LoVo (cell line): ENCODE measurements at regions not wholly inside any gene's neighbourhood (a gene's known extent, or its start where the extent isn't known, plus 50 kb on each side); places are given as distances from the start of the nearest gene placed in this dataset.
"Not testable (repeated sequence)": the region's sequence is repeated elsewhere in the genome, so short reads cannot be mapped to it uniquely, and the experiment has no call there.

Experiments used
- DNase-seq: peaks from one replicate; pipeline ENCODE4 v3.0.0-alpha.2; 2016; ENCODE audit warnings: low spot score

DNA sequence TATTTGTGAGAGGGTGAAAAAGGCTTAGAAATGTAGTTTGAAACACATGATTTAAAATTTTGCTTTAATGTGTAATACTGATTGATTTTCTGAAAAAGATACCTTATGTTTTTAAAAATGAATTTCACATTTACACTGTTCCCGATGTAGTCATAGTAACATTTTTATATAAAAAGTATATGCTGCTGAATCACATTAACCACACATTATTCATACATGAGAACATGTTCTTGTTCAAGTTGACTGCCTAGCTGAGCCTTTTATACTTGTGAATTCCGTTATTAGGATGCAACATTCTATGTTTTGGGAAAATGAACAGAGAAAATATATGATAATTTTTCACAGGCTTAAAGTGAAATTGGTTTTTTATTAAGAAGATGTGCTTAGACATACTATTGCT is 461.1 kb upstream of the NUDT12 start:
- DNase-seq, result no peak

DNA sequence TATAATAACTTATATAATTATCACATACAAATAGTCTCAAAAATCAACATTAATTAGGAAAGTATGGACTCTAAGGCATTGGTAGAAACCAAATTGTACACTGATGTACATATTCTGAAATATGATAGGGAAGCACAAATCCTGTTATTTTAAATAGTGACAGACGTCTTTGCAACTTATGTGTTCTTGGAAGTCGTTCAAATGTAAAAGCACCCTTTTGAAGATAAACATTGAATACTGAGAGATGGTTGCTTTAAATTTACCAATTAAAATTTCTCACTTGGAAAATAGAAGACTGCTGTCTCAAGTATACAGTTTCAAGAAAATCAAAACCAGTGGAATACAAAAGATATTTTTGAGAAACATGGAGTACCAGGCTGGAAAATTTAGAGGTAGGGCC is 457.4 kb upstream of the NUDT12 start:
- no peak for DNase-seq

DNA sequence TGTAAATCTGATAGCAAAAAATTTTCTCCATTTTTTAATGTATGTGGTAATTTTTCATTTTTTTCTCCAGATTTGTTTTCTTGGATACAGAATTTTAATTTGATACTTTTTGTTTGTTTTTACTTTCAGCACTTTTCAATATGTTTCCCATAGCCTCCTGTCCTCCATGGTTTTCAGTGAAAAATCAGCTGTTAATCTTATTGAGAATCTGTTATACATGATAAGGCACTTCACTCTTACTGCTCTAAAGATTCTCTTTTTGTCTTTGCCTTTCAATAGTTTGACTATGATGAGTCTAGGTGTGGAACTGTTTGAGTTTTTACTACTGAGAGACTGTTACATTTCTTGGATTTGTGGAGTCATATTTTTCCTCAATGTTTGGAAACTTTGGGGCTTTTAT is 455.7 kb upstream of the NUDT12 start:
- DNase-seq, result no peak

DNA sequence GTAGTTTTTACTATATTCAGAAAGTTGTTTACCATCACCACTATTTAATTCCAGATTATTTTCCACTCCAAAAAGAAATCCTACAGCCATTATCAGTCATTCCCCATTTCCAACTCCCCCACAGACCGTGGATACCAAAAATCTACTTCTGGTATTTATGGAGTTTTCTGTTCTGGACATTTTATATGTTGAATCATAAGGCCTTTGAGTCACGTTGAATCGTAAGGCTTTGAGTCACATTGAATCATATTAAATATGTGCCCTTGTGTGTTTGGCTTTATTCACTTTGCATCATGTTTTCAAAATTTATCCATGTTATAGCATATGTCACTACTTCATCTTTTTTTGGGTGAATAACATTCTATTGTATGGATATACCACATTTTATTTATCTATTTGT is 454.1 kb upstream of the NUDT12 start:
- DNase-seq, result no peak

DNA sequence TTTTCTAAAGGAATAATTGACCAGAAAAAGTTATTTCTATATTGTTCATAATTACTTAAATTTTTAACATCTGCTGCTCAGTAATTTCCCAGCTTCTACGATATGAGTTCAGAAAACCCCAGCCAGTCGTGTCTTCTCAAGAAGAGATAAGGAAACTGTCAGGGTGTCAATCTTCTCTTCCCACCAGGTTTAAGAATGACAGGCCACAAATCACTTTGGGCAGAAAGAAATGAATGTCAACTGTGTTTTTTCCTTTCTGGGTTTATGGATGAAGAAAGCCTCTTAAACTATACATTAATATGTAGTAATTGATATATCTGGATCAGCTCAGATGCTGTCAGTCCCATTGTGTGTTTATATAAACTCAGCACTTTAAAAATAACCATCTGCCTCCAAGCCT is 453.2 kb upstream of the NUDT12 start:
- no peak for DNase-seq

DNA sequence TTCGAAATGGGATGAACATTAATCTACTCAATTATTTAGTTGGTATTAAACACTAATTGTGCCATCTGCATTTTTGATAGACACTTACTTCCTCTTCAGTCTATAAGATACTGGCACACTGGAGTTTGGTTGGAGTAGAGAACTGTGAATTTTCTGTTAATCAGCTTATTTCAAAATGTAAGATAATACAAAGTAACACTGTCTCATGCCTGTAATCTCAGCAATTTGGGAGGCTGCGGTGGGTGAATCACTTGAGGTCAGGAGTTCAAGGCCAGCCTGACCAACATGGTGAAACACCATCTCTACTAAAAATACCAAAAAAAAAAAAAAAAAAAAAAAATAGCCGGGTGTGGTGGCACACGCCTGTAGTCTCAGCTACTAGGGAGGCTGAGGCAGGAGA is 440.2 kb upstream of the NUDT12 start:
- not testable (repeated sequence) for DNase-seq

DNA sequence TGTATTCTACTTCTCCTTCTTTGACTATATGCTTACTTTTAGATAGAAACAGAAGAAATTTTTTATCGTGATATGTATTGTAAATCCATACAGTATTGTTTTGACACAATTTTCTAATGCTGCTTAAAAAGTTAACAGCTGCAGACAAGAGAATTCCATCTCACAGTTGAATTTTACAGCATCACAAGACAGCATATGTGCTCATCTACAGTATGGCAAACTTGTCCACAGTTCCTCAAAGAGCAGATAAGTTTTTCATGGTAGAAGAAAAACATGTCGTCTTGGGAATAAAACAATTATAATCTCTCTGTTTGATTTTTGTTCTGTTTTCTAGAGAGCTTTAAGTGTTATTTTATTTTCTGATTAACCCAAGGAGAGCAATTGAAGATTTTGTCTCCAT is 438.5 kb upstream of the NUDT12 start:
- DNase-seq, result no peak

DNA sequence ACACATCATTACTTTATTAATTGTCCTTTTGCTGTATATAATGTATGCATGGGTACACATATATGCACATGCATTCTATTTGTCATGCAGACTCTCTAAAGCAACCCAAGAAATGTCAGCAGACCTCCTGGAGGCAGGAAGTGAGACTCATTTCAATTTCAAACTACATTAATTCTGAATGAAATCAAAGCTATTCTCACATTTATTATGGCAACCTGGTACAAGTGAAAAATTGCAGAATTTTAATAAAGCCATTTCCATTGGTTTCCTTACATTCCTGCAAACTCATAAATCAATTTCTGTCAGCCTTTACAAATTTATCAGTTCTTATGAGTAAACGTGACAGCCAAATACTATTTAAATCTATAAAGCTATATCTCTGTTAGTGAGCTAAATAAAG is 430.4 kb upstream of the NUDT12 start:
- DNase-seq, result no peak

DNA sequence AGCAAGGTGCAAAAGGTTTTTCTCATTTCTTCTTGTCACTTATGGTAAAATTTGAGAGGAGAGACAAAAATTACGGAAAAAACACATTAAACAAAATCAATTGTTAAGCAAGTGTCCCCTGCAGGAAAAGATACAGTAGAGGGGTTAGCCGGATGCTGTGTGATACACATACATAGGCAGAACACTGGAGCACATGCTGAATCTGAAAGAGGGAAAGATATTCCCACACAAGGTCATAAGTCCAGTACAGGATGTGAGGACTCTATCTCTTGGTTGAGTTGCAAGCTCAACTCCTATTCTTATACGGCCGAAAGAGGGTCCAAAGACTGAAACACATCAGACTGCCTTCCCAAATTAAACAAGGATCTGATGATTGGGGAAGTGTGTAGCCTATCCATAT is 427.5 kb upstream of the NUDT12 start:
- no peak for DNase-seq

DNA sequence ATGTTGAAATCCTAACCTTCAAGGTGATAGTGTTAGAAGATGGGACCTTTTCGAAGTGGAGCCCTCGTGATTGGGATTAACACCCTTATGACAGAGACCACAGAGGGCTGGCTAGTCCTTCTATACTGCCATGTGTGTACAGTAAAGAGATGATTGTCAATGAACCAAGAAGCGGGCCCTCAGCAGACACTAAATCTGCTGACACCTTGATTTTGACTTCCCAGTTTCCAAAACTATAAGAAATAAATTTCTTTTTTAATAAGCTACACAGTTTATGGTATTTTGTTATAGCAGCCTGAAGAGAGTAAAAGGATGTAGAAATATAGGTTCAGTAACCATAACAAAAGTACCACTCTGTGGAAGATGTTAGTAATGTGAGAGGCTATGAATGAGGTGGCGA is 419.0 kb upstream of the NUDT12 start:
- no peak for DNase-seq

DNA sequence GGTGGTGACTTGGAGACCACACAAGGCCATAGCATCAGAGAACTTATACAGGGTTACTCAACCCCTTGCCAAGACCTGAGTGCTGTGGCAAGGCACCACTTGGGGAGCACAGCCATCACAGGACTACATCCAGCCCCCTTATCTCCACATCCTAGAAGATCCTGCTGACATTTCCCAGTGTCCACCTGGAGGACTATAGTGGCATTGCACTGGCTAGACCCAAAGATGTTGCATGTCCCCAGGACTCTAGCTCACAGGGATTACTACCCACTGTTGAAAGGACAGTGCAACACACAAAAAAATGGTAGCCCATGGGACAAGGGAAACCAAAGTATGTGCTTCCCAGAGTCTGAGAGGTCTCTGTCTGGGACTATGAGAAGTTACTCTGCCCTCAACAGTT is 411.1 kb upstream of the NUDT12 start:
- no peak for DNase-seq

DNA sequence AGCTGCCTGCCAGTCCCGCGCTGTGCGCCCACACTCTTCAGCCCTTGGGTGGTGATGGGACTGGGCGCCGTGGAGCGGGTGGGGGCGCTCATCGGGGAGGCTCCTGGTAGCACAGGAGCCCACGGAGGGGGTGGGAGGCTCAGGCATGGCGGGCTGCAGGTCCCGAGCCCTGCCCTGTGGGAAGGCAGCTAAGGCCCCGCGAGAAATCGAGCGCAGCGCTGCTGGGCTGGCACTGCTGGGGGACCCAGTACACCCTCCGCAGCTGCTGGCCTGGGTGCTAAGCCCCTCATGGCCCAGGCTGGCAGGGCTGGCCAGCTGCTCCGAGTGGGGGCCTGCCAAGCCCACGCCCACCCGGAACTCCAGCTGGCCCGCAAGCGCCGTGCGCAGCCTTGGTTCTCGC is 403.7 kb upstream of the NUDT12 start:
- DNase-seq, result not testable (repeated sequence)

DNA sequence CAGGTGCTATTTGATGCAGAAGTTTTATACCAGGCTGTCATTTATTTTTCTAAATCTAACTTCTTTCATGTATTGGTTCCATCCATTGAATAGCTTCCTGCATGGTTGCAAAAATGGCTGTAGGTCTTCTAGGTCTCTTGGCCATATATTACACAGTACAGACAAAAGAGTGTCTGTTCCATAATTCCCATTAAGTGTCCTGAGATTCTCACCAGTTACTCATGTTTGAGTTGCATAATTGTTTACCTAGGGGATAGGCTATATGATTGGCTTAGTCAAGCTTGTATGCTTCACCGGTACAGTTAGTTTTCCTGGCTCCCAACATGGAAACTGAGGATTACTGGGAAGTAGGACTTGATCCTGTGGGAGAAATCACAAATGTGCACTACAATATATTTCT is 399.4 kb upstream of the NUDT12 start:
- no peak for DNase-seq

DNA sequence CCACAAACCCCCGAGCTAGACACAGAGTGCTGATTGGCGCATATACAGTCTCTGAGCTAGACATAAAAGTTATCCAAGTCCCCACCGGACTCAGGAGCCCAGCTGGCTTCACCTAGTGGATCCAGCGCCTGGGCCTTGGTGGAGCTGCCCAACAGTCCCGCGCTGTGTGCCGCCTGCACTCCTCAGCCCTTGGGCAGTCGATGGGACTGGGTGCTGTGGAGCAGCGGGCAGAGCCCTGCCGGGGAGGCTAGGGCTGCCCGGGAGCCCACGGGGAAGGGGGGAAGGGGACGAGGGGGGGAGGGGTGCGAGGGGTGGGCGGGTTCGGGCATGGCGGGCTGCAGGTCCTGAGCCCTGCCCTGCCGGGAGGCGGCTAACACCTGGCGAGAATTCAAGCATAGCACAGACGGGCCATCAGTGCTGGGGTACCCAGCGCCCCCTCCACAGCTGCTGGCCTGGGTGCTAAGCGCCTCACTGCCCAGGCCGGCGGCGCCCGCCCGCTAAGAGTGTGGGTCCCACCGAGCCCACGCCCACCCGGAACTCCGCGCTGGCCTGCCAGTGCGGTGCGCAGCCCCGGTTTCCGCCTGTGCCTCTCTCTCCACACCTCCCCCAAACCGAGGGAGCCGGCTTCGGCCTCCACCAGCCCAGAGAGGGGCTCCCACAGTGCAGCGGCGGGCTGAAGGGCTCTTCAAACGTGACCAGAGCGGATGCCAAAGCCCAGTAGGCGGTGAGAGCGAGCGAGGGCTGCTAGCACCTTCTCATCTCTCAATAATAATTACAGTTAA is 391.2 kb upstream of the NUDT12 start:
- no peak for DNase-seq

DNA sequence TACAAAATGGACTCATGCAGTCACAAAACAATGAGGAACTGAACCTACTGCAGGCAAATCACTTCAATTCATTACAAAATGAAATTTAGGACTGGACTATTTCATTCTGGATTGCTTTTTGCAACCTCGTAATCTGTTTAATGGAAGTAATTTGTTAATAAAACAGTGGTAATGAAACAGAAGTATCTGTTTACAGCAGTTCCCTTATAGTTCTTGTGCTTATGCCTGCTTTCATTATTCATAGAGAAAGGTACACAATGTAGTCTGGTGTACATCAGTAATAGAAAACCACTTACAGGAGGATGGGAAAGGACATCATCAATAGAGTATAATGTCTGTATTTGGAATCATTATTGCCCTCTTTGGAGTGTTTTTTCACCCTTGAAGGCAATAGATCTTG is 389.2 kb upstream of the NUDT12 start:
- DNase-seq, result no peak

DNA sequence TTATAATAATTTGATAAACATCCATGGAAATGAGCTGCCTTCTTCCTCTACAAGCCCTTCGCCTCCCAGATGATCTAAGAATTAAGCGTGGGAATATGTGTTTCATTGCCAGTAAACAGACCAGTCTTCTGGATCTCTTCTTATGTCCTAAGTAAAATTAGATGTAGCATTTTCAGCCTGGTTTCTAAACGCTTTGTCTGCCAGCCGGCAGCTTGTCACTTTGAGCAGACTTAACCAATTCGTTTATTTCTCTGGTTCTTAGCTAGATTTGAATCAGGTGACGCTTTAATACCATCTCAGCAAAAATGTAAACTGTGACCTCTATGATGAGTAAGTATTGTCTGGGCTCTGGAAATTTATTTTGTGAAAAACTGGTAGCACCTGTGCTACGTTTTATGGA is 380.6 kb upstream of the NUDT12 start:
- no peak for DNase-seq

DNA sequence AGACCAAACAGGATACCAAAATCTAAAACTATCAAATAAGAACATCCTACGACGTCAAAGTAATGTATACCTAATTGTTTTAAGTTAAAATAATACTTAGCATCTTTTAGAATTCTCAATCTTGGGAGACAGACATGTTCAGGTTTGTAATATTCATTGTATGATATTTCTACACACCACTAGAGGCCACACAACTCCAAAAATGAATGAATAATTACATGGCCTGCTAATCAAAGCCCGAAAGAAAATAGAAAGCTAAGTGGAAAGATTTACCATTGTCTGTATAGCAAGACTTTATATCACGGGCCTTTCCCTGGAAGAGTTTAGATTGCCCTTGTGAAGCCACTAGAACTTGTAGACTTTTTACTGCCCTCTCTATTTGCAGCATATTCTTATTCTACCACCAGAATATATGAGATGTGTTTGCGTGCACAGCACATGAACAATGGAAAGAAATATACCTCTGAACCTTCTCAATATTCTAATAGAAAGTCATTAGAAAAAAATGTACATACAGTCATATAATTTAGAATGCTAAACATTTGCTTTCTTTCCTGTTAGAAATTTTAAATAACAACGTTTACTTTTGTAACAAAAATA is 380.1 kb upstream of the NUDT12 start:
- no peak for DNase-seq

DNA sequence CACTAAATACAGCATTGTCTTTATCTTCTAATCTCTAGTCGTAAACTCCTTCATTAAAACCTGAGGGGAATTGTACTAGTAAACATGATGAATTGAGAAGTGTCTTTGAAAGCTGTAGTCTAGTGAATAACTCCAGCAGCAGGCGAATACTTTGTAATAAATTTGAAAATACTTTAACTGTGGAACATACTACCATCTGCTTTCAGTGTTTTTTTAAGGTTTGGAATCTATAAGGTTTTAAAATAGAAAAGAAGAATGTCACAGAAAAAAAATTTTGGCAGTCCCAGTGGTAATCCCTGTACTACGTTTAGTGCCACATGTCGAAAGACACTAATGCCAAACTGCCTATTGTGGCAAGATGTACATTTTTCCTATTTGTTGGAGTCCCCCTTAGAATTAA is 379.0 kb upstream of the NUDT12 start:
- no peak for DNase-seq

DNA sequence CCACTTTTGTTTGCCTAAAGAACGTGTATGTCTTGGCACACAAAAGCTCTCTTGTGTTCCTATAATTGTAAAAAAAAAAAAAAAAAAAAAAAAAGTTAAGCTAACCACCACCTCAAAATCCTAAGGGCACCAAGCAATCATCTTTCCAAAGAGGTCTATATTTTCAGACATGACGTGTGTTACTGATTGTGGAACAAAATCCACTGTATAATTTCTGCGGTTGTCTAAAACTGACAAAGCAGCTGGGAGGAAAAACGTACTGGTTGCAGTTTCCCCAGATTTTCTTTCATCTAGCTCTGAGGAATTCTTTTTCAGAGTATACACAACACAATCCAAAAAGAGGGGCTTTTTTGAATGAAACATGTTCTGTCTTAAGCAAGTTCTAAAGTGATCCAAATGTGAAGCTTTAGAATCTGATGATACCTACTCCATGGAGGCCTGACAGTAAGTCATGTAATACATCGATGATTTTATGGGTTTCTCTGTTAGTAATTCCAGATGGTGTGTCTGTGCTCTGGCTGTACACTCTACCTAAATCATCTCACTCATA is 375.6 kb upstream of the NUDT12 start:
- no peak for DNase-seq

DNA sequence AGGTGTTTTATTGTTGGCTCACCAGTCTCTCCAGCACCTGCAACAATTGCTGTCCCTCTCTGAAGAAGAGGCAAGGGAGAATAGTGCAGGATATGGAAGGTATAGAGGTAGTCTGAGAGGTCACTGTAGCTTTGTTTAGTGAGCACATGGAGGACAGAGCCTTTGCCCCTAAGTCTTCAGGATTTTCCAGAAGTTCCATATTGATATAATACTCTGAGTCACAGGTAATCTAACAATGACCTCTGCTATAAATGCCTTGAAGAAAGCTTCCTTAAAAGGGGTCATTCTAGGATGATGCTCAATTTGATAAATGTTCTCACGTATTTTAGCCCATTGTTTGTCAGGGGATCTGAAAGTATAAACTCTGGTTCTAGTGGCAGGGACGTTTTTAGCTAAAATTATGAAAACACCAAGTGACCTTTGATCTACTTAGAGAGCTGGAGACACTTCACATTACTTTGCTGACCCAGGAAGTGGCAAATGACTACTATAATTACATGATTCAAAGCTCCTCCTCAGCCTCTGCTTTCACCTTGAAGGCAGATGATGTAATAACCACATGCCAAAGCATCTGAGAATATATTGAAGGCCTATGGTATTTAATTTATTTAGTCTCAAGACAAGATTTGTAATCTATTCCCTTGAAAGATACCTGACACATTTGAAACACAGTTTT is 366.9 kb upstream of the NUDT12 start:
- DNase-seq, result peak; percentile 25

DNA sequence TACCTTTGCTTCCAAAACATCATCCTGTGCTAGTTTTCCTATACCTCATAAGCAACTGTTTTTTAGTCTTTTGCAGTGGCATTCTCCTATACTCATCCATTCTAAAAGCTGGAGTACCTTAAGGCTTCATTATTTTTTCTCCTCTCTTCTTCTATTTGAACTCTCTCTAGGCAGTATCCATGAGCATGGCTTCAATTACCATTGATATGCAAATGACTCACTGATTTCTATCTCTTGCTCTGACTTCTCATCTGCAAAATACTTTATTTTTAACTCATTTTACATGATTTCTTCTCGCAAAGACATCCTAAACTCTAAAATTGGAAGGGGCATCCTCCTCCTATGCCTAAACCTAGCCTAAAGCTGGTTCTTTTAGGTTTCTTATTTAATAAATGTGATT is 365.1 kb upstream of the NUDT12 start:
- no peak for DNase-seq

DNA sequence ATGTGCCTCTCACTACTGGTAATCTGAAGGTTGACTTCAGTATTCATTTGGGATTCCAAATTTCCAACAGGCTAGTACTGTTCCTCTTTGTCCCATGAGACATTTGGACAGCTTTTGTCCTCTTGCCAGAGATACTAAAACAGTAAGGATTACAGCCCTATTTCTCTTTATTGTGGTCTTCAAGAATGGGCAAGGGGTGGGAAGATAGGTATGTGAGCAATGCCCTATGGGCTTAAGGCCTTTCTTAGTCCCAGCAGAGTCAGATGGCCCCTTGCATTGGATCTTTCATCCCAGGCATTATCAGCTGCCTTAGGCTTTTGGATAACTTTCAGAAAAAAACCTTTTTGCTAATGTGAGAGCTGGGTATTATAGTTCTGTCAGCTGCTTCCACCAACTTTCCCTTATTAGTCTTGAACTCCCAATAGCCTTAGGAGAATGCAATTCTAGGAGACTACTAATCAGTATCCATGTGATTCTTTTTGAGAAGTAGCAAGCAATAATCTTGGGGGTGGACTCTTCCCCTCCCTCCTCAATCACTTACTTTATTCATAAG is 361.1 kb upstream of the NUDT12 start:
- no peak for DNase-seq

DNA sequence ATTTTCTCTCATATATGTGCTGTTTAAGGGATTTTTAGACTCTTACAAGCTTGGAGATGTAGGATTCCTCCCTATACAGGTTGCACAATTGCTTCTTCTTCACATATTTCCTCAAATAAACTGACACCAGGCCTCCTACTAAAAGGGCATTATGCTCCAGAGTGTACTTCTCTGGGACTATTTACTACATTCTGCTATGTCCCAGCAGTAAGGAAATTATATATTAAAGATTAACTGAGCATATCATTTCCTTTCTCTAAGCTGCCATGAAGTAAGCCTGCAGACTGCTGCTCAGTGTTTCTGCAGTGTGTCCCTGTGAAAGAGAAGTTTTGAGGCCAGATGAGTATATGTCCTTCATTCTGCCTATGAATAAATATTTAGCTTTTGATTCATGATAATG is 356.9 kb upstream of the NUDT12 start:
- DNase-seq, result no peak
